Activated CD4-positive, alpha-beta T cell treated with anti-CD3 and anti-CD28 coated beads, Interleukin-2, amount 10 ng/mL, durations not matched to agents 24 days and 14 days (primary cell): ENCODE measurements at regions not wholly inside any gene's neighbourhood (a gene's known extent, or its start where the extent isn't known, plus 50 kb on each side); places are given as distances from the start of the nearest gene placed in this dataset.

Source experiments
- DNase-seq: peaks from one replicate; pipeline ENCODE4 v3.0.0; 2022
- H3K27ac Mint-ChIP-seq: one replicate; pipeline ENCODE4 v1.8.0; 2022; ENCODE audit warnings: mild to moderate bottlenecking, mixed read lengths
- H3K27me3 Mint-ChIP-seq: one replicate; pipeline ENCODE4 v1.8.0; 2022; ENCODE audit warnings: mixed read lengths
- H3K36me3 Mint-ChIP-seq: one replicate; pipeline ENCODE4 v1.8.0; 2022; ENCODE audit warnings: low read depth, mild to moderate bottlenecking, mixed read lengths
- H3K4me1 Mint-ChIP-seq: one replicate; pipeline ENCODE4 v1.8.0; 2021; ENCODE audit warnings: mixed read lengths
- H3K4me3 Mint-ChIP-seq: one replicate; pipeline ENCODE4 v1.8.0; 2022; ENCODE audit warnings: mild to moderate bottlenecking, moderate library complexity, mixed read lengths
- H3K9me3 Mint-ChIP-seq: one replicate; pipeline ENCODE4 v1.8.0; 2021; ENCODE audit warnings: mixed read lengths
- intact Hi-C: fragments of 100-400 bp; cut with micrococcal nuclease; formaldehyde crosslinking; loops from one replicate; pipeline ENCODE4 v1.15.1; 2023

- Mint-ChIP-seq H3K36me3 (no peaks in the 10 kb centered on the region), H3K4me3 (no peak overlapping the region), H3K4me1 (no peaks in the 10 kb centered on the region), H3K27ac (no peak overlapping the region), H3K27me3 (no peaks in the 10 kb centered on the region), H3K9me3 (no peaks in the 10 kb centered on the region)
- no peak for DNase-seq
- intact Hi-C loops, result no loop called here
Observed at GRCh38 chr11:103676413-103676812, 360.0 kb upstream of the DDI1 start.

- no peak overlapping the region for H3K27ac Mint-ChIP-seq
- intact Hi-C loops, result loop anchor here (5.0 kb wide), 1 partner anchor 471 kb away; no protein-coding TSS in a partner anchor
- H3K27me3 Mint-ChIP-seq, result no peaks in the 10 kb centered on the region
- no peaks in the 10 kb centered on the region for H3K36me3 Mint-ChIP-seq
- peaks cover 5% of the 10 kb centered on the region for H3K4me1 Mint-ChIP-seq
- DNase-seq, result no peak
- no peaks in the 10 kb centered on the region for H3K9me3 Mint-ChIP-seq
- no peak overlapping the region for H3K4me3 Mint-ChIP-seq
Observed at GRCh38 chr11:103680826-103681225, 355.6 kb upstream of the DDI1 start.

GRCh38 chr11:103681855-103682254 is 354.6 kb upstream of the DDI1 start:
- H3K27me3 Mint-ChIP-seq, result no peaks in the 10 kb centered on the region
- intact Hi-C loops, result loop anchor here (5.0 kb wide), 1 partner anchor 470 kb away; no protein-coding TSS in a partner anchor
- no peak overlapping the region for H3K4me3 Mint-ChIP-seq
- H3K4me1 Mint-ChIP-seq, result peaks cover 5% of the 10 kb centered on the region
- no peaks in the 10 kb centered on the region for H3K9me3 Mint-ChIP-seq
- H3K36me3 Mint-ChIP-seq, result no peaks in the 10 kb centered on the region
- no peak for DNase-seq
- H3K27ac Mint-ChIP-seq, result no peak overlapping the region

GRCh38 chr11:103682318-103683184 is 353.9 kb upstream of the DDI1 start:
- intact Hi-C loops, result loop anchor here (5.0 kb wide), 1 partner anchor 470 kb away; no protein-coding TSS in a partner anchor
- H3K27ac Mint-ChIP-seq, result no peak overlapping the region
- peak; percentile 85 for DNase-seq

GRCh38 chr11:103683576-103683975 is 352.9 kb upstream of the DDI1 start:
- DNase-seq, result no peak
- intact Hi-C loops, result loop anchor here (5.0 kb wide), 1 partner anchor 469 kb away; no protein-coding TSS in a partner anchor

More at GRCh38 chr11:103682318-103683184, 353.9 kb upstream of the DDI1 start:
- Mint-ChIP-seq H3K9me3 (no peaks in the 10 kb centered on the region), H3K4me3 (no peak overlapping the region), H3K36me3 (no peaks in the 10 kb centered on the region), H3K27me3 (no peaks in the 10 kb centered on the region), H3K4me1 (peaks cover 5% of the 10 kb centered on the region)

GRCh38 chr11:103688924-103689323 is 347.5 kb upstream of the DDI1 start:
- intact Hi-C loops, result no loop called here
- Mint-ChIP-seq H3K4me1 (no peaks in the 10 kb centered on the region), H3K9me3 (no peaks in the 10 kb centered on the region), H3K27me3 (no peaks in the 10 kb centered on the region), H3K36me3 (no peaks in the 10 kb centered on the region), H3K4me3 (no peak overlapping the region), H3K27ac (no peak overlapping the region)
- no peak for DNase-seq

More at GRCh38 chr11:103683576-103683975, 352.9 kb upstream of the DDI1 start:
- Mint-ChIP-seq H3K27me3 (no peaks in the 10 kb centered on the region), H3K9me3 (no peaks in the 10 kb centered on the region), H3K36me3 (no peaks in the 10 kb centered on the region), H3K4me3 (no peak overlapping the region), H3K4me1 (peaks cover 5% of the 10 kb centered on the region), H3K27ac (no peak overlapping the region)

- H3K9me3 Mint-ChIP-seq, result no peaks in the 10 kb centered on the region
- no peak for DNase-seq
- no peaks in the 10 kb centered on the region for H3K4me1 Mint-ChIP-seq
- H3K27me3 Mint-ChIP-seq, result no peaks in the 10 kb centered on the region
- intact Hi-C loops, result no loop called here
- H3K4me3 Mint-ChIP-seq, result no peak overlapping the region
- no peak overlapping the region for H3K27ac Mint-ChIP-seq
- H3K36me3 Mint-ChIP-seq, result no peaks in the 10 kb centered on the region
Observed at GRCh38 chr11:103690356-103690755, 346.1 kb upstream of the DDI1 start.

GRCh38 chr11:103696123-103696522 is 340.3 kb upstream of the DDI1 start:
- no peaks in the 10 kb centered on the region for H3K4me1 Mint-ChIP-seq
- no peaks in the 10 kb centered on the region for H3K27me3 Mint-ChIP-seq
- no peak overlapping the region for H3K4me3 Mint-ChIP-seq
- H3K9me3 Mint-ChIP-seq, result no peaks in the 10 kb centered on the region
- no peak for DNase-seq
- H3K27ac Mint-ChIP-seq, result no peak overlapping the region
- H3K36me3 Mint-ChIP-seq, result no peaks in the 10 kb centered on the region
- intact Hi-C loops, result no loop called here

- DNase-seq, result no peak
- no peak overlapping the region for H3K4me3 Mint-ChIP-seq
- H3K9me3 Mint-ChIP-seq, result no peaks in the 10 kb centered on the region
- no peaks in the 10 kb centered on the region for H3K36me3 Mint-ChIP-seq
- no peaks in the 10 kb centered on the region for H3K4me1 Mint-ChIP-seq
- intact Hi-C loops, result no loop called here
- H3K27me3 Mint-ChIP-seq, result no peaks in the 10 kb centered on the region
- no peak overlapping the region for H3K27ac Mint-ChIP-seq
Observed at GRCh38 chr11:103699216-103699615, 337.2 kb upstream of the DDI1 start.

- intact Hi-C loops, result no loop called here
Observed at GRCh38 chr11:103699656-103700055, 336.8 kb upstream of the DDI1 start.

GRCh38 chr11:103700622-103701021 is 335.8 kb upstream of the DDI1 start:
- Mint-ChIP-seq H3K9me3 (no peaks in the 10 kb centered on the region), H3K36me3 (no peaks in the 10 kb centered on the region), H3K4me1 (no peaks in the 10 kb centered on the region), H3K27me3 (no peaks in the 10 kb centered on the region), H3K27ac (no peak overlapping the region), H3K4me3 (no peak overlapping the region)
- intact Hi-C loops, result no loop called here
- no peak for DNase-seq

More at GRCh38 chr11:103699656-103700055, 336.8 kb upstream of the DDI1 start:
- Mint-ChIP-seq H3K36me3 (no peaks in the 10 kb centered on the region), H3K27me3 (no peaks in the 10 kb centered on the region), H3K4me1 (no peaks in the 10 kb centered on the region), H3K4me3 (no peak overlapping the region), H3K27ac (no peak overlapping the region), H3K9me3 (no peaks in the 10 kb centered on the region)
- DNase-seq, result no peak

GRCh38 chr11:103703437-103703836 is 333.0 kb upstream of the DDI1 start:
- Mint-ChIP-seq H3K9me3 (no peaks in the 10 kb centered on the region), H3K36me3 (no peaks in the 10 kb centered on the region), H3K27me3 (no peaks in the 10 kb centered on the region), H3K27ac (no peak overlapping the region), H3K4me1 (no peaks in the 10 kb centered on the region), H3K4me3 (no peak overlapping the region)
- DNase-seq, result no peak
- intact Hi-C loops, result no loop called here

GRCh38 chr11:103703954-103704353 is 332.5 kb upstream of the DDI1 start:
- intact Hi-C loops, result no loop called here
- H3K27ac Mint-ChIP-seq, result no peak overlapping the region
- no peaks in the 10 kb centered on the region for H3K9me3 Mint-ChIP-seq
- H3K4me1 Mint-ChIP-seq, result no peaks in the 10 kb centered on the region
- no peaks in the 10 kb centered on the region for H3K27me3 Mint-ChIP-seq
- no peak for DNase-seq
- H3K36me3 Mint-ChIP-seq, result no peaks in the 10 kb centered on the region
- H3K4me3 Mint-ChIP-seq, result no peak overlapping the region

- Mint-ChIP-seq H3K4me3 (no peak overlapping the region), H3K9me3 (no peaks in the 10 kb centered on the region), H3K4me1 (no peaks in the 10 kb centered on the region), H3K27ac (no peak overlapping the region), H3K27me3 (no peaks in the 10 kb centered on the region), H3K36me3 (no peaks in the 10 kb centered on the region)
- DNase-seq, result no peak
- intact Hi-C loops, result no loop called here
Observed at GRCh38 chr11:103705642-103706041, 330.8 kb upstream of the DDI1 start.
